ENCODE measurements at regions not wholly inside any gene's neighbourhood (a gene's known extent, or its start where the extent isn't known, plus 50 kb on each side); places are given as distances from the start of the nearest gene placed in this dataset.

GRCh38 chr9:88198341-88198807, 60.1 kb upstream of the SPATA31C2 start:
- CTCF ChIA-PET = no interaction called here
- no peak for TF ChIP-seq CTCF (conservative IDR thresholded peaks at IDR 0.05; ENCODE audit: low read depth)
- POLR2A ChIA-PET (ENCODE audit: low non-redundant PET) = no interaction called here
- no peak overlapping the region for H3K27ac ChIP-seq
- DNase-seq (ENCODE audit: low spot score) = peak; percentile 17

GRCh38 chr9:88197781-88198340, 59.6 kb upstream of the SPATA31C2 start:
- CTCF ChIA-PET = no interaction called here
- POLR2A ChIA-PET (ENCODE audit: low non-redundant PET) = no interaction called here
- H3K27ac ChIP-seq = no peak overlapping the region
- no peak for TF ChIP-seq CTCF (conservative IDR thresholded peaks at IDR 0.05; ENCODE audit: low read depth)
- peak; percentile 81 for DNase-seq (ENCODE audit: low spot score)

- DNase-seq (ENCODE audit: low spot score) = peak; percentile 11
Observed at GRCh38 chr9:88197016-88197415, 58.7 kb upstream of the SPATA31C2 start.

GRCh38 chr9:88196142-88196790, 58.0 kb upstream of the SPATA31C2 start:
- DNase-seq (ENCODE audit: low spot score) = no peak
- ChIA-PET POLR2A (ENCODE audit: low non-redundant PET) (no interaction called here), CTCF (no interaction called here)
- no peak for TF ChIP-seq CTCF (conservative IDR thresholded peaks at IDR 0.05; ENCODE audit: low read depth)
- no peak overlapping the region for H3K27ac ChIP-seq

More at GRCh38 chr9:88197016-88197415, 58.7 kb upstream of the SPATA31C2 start:
- ChIA-PET CTCF (no interaction called here), POLR2A (ENCODE audit: low non-redundant PET) (no interaction called here)
- H3K27ac ChIP-seq = no peak overlapping the region
- no peak for TF ChIP-seq CTCF (conservative IDR thresholded peaks at IDR 0.05; ENCODE audit: low read depth)

- ChIA-PET CTCF (no interaction called here), POLR2A (ENCODE audit: low non-redundant PET) (no interaction called here)
- DNase-seq (ENCODE audit: low spot score) = no peak
- TF ChIP-seq CTCF (conservative IDR thresholded peaks at IDR 0.05; ENCODE audit: low read depth) = no peak
- no peak overlapping the region for H3K27ac ChIP-seq
Observed at GRCh38 chr9:88193766-88194165, 55.5 kb upstream of the SPATA31C2 start.

GRCh38 chr9:88191456-88191855, 53.2 kb upstream of the SPATA31C2 start:
- no peak for DNase-seq (ENCODE audit: low spot score)
- POLR2A ChIA-PET (ENCODE audit: low non-redundant PET) = no interaction called here
- TF ChIP-seq CTCF (conservative IDR thresholded peaks at IDR 0.05; ENCODE audit: low read depth) = no peak
- no peak overlapping the region for H3K27ac ChIP-seq
- CTCF ChIA-PET = no interaction called here

Measured in RWPE1 (cell line).